Endothelial cell of umbilical vein (primary cell): ENCODE measurements at regions not wholly inside any gene's neighbourhood (a gene's known extent, or its start where the extent isn't known, plus 50 kb on each side); places are given as distances from the start of the nearest gene placed in this dataset.

Source experiments
- BruUV-seq: library from RNA; stranded (reverse); fragments of 400-500 nt; replicated peaks from 2 replicates; lab custom pipeline; 2021; lab: Mats Ljungman, UMichigan
- CTCF ChIA-PET: fragments of 300-600, 350-600 bp; sonication (Branson Sonifier 250); formaldehyde crosslinking; loops from one replicate; lab custom pipeline; 2021; ENCODE audit warnings: antibody characterized with exemption, inconsistent platforms; lab: Charles Lee
- POLR2A ChIA-PET: fragments of 300-600, 350-600 bp; sonication (Branson Sonifier 250); formaldehyde crosslinking; loops from one replicate; lab custom pipeline; 2021; ENCODE audit warnings: antibody characterized with exemption, inconsistent platforms; lab: Charles Lee
- DNase-seq: peaks from one replicate; pipeline ENCODE4 v3.0.0-alpha.2; 2011; ENCODE audit warnings: low read depth, low spot score
- FAIRE-seq: peaks from 2 replicates; lab custom pipeline; 2011; peaks lifted over from hg19 to GRCh38; lab: Jason Lieb, UNC
- H2AFZ ChIP-seq: 2 replicates; pipeline ENCODE4 v1.6.0; 2012; ENCODE audit warnings: low read depth, low read length, control low read depth, inconsistent platforms
- H3K27ac ChIP-seq: 2 replicates; pipeline ENCODE4 v1.5.1; 2011; ENCODE audit warnings: low read depth, mild to moderate bottlenecking, control low read depth, low read length, moderate library complexity; ENCODE audit not compliant: insufficient read depth
- H3K27me3 ChIP-seq, 2 experiments: 2 replicates each; pipeline versions ENCODE4 v1.6.0 to v1.6.1; 2011; ENCODE audit warnings: low read length in 2 of 2, mixed read lengths in 1 of 2; ENCODE audit not compliant: control insufficient read depth in 2 of 2, insufficient read depth in 2 of 2
- H3K36me3 ChIP-seq, 2 experiments: 2 replicates in 1 of 2; 3 replicates in 1 of 2; pipeline ENCODE4 v1.5.1; 2011; ENCODE audit warnings: low read length in 2 of 2, mild to moderate bottlenecking in 1 of 2, moderate library complexity in 1 of 2; ENCODE audit not compliant: control insufficient read depth in 2 of 2, insufficient read depth in 2 of 2; ENCODE audit errors: extremely low read depth in 1 of 2
- H3K4me1 ChIP-seq: 3 replicates; pipeline ENCODE4 v1.5.1; 2011; ENCODE audit warnings: mild to moderate bottlenecking, low read length; ENCODE audit not compliant: control insufficient read depth, insufficient read depth; ENCODE audit errors: extremely low read depth
- H3K4me2 ChIP-seq: 2 replicates; pipeline ENCODE4 v1.6.1; 2011; ENCODE audit warnings: low read length, control low read depth, mixed read lengths; ENCODE audit not compliant: insufficient read depth
- H3K4me3 ChIP-seq, 3 experiments: fragments of 200-600 bp in 1 of 3; sonication (generic), shearing (Covaris generic) in 1 of 3; replicated peaks in 1 of 3; 2 replicates each; pipeline ENCODE4 v1.5.1; 2011 to 2016; ENCODE audit warnings: control low read depth in 3 of 3, low read length in 3 of 3, mild to moderate bottlenecking in 2 of 3, inconsistent platforms in 1 of 3, low read depth in 1 of 3, moderate library complexity in 1 of 3; ENCODE audit not compliant: insufficient read depth in 1 of 3
- H3K79me2 ChIP-seq: 2 replicates; pipeline ENCODE4 v1.6.0; 2012; ENCODE audit warnings: low read length, inconsistent platforms; ENCODE audit not compliant: control insufficient read depth, insufficient read depth
- H3K9ac ChIP-seq: replicated peaks from 2 replicates; pipeline ENCODE3; 2011; ENCODE audit warnings: low read length, control low read depth; ENCODE audit not compliant: insufficient read depth; ENCODE audit errors: extremely low read depth
- H3K9me1 ChIP-seq: replicated peaks from 3 replicates; pipeline ENCODE4 v1.6.0; 2011; ENCODE audit warnings: mild to moderate bottlenecking, low read length; ENCODE audit not compliant: control insufficient read depth, insufficient read depth; ENCODE audit errors: extremely low read depth
- H3K9me3 ChIP-seq: replicated peaks from 2 replicates; pipeline ENCODE4 v1.5.1; 2012; ENCODE audit warnings: low read length, inconsistent platforms; ENCODE audit not compliant: control insufficient read depth, insufficient read depth
- H4K20me1 ChIP-seq: replicated peaks from 2 replicates; pipeline ENCODE3; 2011; ENCODE audit warnings: mild to moderate bottlenecking, low read length; ENCODE audit not compliant: control insufficient read depth, insufficient read depth; ENCODE audit errors: extremely low read depth
- CTCF ChIP-seq, 2 donors: IDR thresholded peaks; 1 replicate in 1 of 2; 2 replicates in 1 of 2; pipeline ENCODE4 v1.5.1; 2011; ENCODE audit warnings: low read length in 2 of 2, mild to moderate bottlenecking in 2 of 2, moderate library complexity in 2 of 2, control low read depth in 1 of 2, inconsistent platforms in 1 of 2, low read depth in 1 of 2; ENCODE audit not compliant: insufficient read depth in 1 of 2; ENCODE audit errors: extremely low read depth in 1 of 2
- EZH2 ChIP-seq: IDR thresholded peaks from 2 replicates; pipeline ENCODE4 v1.6.1; 2012; ENCODE audit warnings: borderline replicate concordance, low read depth, mild to moderate bottlenecking, moderate library complexity, low read length, inconsistent platforms; ENCODE audit not compliant: severe bottlenecking
- FOS ChIP-seq: IDR thresholded peaks from 2 replicates; pipeline ENCODE4 v1.6.1; 2011; ENCODE audit warnings: mild to moderate bottlenecking, low read length, moderate library complexity, borderline replicate concordance; ENCODE audit not compliant: insufficient read depth
- GATA2 ChIP-seq: IDR thresholded peaks from 2 replicates; pipeline ENCODE4 v1.7.0; 2011; ENCODE audit warnings: low read depth, mild to moderate bottlenecking, moderate library complexity, mixed read lengths, low read length; ENCODE audit not compliant: insufficient read length, insufficient read depth
- JUN ChIP-seq: IDR thresholded peaks from 2 replicates; pipeline ENCODE4 v1.6.1; 2011; ENCODE audit warnings: borderline replicate concordance, low read depth; ENCODE audit not compliant: insufficient read length, insufficient read depth
- MAX ChIP-seq: IDR thresholded peaks from 2 replicates; pipeline ENCODE4 v1.6.1; 2011; ENCODE audit not compliant: insufficient read depth, insufficient read length
- MYC ChIP-seq: IDR thresholded peaks from one replicate; pipeline ENCODE4 v1.6.1; 2011; ENCODE audit warnings: mild to moderate bottlenecking, low read depth, low read length
- POLR2A ChIP-seq: IDR thresholded peaks from 2 replicates; pipeline ENCODE4 v1.6.1; 2012; ENCODE audit warnings: low read depth, mild to moderate bottlenecking, control low read depth, low read length
- POLR2AphosphoS5 ChIP-seq: IDR thresholded peaks from 2 replicates; pipeline ENCODE4 v1.6.1; 2012; ENCODE audit warnings: low read depth, mild to moderate bottlenecking, control low read depth, low read length, moderate library complexity; ENCODE audit not compliant: insufficient read depth
- dilution Hi-C: fragments of 300-500 bp; cut with MboI; formaldehyde crosslinking; loops from one replicate; pipeline ENCODE4 v1.15.0; 2019; ENCODE audit warnings: low sequenced_read_pairs; ENCODE audit not compliant: extremely low pct_ligation_motif_present
- intact Hi-C: fragments of 100-400 bp; cut with micrococcal nuclease; formaldehyde crosslinking; loops from one replicate; pipeline ENCODE4 v1.10.0; 2022

- H3K9me1 ChIP-seq, result no peaks in the 10 kb centered on the region
- BruUV-seq, result no TSS peak
- H3K4me3 ChIP-seq, result no peak overlapping the region
- intact Hi-C loops (no loop called here), dilution Hi-C loops (no loop called here)
- no peak overlapping the region for H3K4me2 ChIP-seq
- FAIRE-seq (no peak), DNase-seq (no peak)
- H3K4me1 ChIP-seq, result no peaks in the 10 kb centered on the region
- no peaks in the 10 kb centered on the region for H4K20me1 ChIP-seq
- H3K27ac ChIP-seq, result no peak overlapping the region
- no peak overlapping the region for H2AFZ ChIP-seq
- POLR2A ChIA-PET, result no interaction called here
- no peaks in the 10 kb centered on the region for H3K27me3 ChIP-seq
- no peak overlapping the region for H3K9ac ChIP-seq
- no peaks in the 10 kb centered on the region for H3K36me3 ChIP-seq
- H3K79me2 ChIP-seq, result no peaks in the 10 kb centered on the region
- CTCF ChIA-PET, result no interaction called here
- no peak for TF ChIP-seq JUN
- TF ChIP-seq MYC, result no peak
- TF ChIP-seq POLR2A, result no peak
- no peak for TF ChIP-seq MAX
- TF ChIP-seq POLR2AphosphoS5, result no peak
- TF ChIP-seq FOS, result no peak
- TF ChIP-seq GATA2, result no peak
- TF ChIP-seq CTCF (IDR thresholded peaks at IDR 0.05; ENCODE audit: extremely low read depth in 1 of 2, insufficient read depth in 1 of 2, low read depth in 1 of 2, low read length in 2 of 2), result no peak
- no peak for TF ChIP-seq EZH2
- no peaks in the 10 kb centered on the region for H3K9me3 ChIP-seq
Measured at GRCh38 chr7:41118486-41118885, 584.4 kb downstream of the INHBA start.
